NCI-H748 (cell line): ENCODE measurements at regions not wholly inside any gene's neighbourhood (a gene's known extent, or its start where the extent isn't known, plus 50 kb on each side); places are given as distances from the start of the nearest gene placed in this dataset.
"Not testable (repeated sequence)": the region's sequence is repeated elsewhere in the genome, so short reads cannot be mapped to it uniquely, and the experiment has no call there.

Experiments
- DNase-seq: peaks from one replicate; lab custom pipeline; 2025; ENCODE audit not compliant: unreplicated experiment; lab: John Stamatoyannopoulos, UW

- DNase-seq = no peak
Observed at GRCh38 chr14:37977481-37977880, 230.2 kb upstream of the SSTR1 start.

- peak; percentile 63 for DNase-seq
Observed at GRCh38 chr14:37985826-37986470, 221.8 kb upstream of the SSTR1 start.

GRCh38 chr14:37988472-37988871 is 219.2 kb upstream of the SSTR1 start:
- DNase-seq = no peak

DNA sequence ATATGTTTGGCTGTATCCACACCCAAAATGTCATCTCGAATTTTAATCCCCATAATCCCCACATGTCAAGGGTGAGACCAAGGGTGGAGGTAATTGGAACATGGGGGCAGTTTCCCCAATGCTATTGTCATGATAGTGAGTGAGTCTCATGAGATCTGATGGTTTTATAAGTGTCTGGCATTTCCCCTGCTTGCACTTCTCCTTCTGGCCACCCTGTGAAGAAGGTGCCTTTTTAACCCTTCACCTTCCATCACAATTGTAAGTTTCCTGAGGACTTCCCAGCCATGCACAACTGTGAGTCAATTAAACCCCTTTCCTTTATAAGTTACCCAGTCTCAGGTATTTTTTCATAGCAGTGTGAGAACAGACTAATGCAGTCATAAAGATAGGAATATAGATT is 216.7 kb upstream of the SSTR1 start:
- no peak for DNase-seq

GRCh38 chr14:37992499-37992898 is 215.2 kb upstream of the SSTR1 start:
- peak; percentile 22 for DNase-seq

DNA sequence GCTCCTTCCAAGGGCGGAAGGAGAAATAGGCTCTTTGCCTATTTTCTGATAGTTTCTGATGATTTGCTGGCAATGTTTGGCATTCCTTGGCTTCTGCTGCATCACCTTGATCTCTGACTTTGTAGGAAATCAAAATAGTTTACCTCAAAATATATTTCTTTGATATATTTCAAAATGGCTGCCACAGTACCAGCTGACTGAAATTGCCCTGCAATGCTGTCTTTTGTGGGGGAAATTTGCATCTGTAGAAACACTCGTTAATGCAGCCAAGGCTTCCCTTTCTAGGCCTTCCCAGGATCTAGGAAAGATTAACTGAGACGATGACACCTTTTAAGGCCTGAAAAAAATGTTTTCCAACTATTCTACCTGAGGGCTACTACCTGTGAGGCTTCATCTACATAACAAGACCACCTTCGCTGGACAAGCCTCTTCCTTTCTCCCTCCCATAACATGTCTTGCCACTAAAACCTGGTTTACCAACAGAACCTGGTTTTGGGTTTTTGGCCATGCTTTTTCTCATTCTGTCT is 212.8 kb upstream of the SSTR1 start:
- no peak for DNase-seq

DNA sequence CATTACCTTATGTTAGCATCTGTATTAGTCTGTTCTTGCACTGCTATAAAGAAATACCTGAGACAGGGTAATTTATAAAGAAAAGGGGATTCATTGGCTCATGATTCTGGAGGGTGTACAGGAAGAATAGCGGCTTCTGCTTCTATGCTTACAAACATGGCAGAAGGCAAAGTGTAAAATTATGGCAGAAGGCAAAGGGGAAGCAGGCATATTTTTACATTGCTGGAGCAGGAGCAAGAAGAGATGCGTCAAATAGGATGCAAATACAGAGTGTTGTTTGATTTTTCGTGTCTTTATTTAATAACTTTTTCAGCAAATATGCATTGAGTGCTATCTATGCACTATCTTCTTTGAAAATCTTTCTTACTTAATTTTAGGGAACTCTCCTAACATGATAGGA is 210.7 kb upstream of the SSTR1 start:
- no peak for DNase-seq

DNA sequence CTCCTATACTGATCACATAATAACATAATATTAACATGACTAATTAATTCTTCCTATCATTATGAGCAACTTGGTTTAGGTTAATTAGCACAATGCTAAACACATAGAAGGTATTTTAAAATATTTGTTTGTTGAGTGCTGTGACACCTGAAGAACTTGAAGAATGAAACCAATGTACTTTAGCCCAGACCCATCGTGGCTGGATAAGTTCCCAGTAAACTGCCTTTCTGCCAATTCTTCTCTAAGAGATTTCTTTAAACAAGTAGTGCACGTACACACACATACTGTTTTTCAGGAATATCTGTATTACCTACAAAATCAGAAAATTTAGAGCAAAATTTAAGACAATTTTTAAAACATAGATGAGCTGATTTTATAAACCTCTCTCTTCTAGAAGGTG is 207.4 kb upstream of the SSTR1 start:
- no peak for DNase-seq

GRCh38 chr14:38001501-38001900 is 206.2 kb upstream of the SSTR1 start:
- no peak for DNase-seq

GRCh38 chr14:38003746-38004609 is 203.7 kb upstream of the SSTR1 start:
- DNase-seq = no peak

GRCh38 chr14:38004610-38004879 is 203.2 kb upstream of the SSTR1 start:
- DNase-seq = no peak

GRCh38 chr14:38011156-38011555 is 196.5 kb upstream of the SSTR1 start:
- not testable (repeated sequence) for DNase-seq

- no peak for DNase-seq
Observed at GRCh38 chr14:38012056-38012455, 195.6 kb upstream of the SSTR1 start.

- no peak for DNase-seq
Observed at GRCh38 chr14:38016497-38016896, 191.2 kb upstream of the SSTR1 start.

DNA sequence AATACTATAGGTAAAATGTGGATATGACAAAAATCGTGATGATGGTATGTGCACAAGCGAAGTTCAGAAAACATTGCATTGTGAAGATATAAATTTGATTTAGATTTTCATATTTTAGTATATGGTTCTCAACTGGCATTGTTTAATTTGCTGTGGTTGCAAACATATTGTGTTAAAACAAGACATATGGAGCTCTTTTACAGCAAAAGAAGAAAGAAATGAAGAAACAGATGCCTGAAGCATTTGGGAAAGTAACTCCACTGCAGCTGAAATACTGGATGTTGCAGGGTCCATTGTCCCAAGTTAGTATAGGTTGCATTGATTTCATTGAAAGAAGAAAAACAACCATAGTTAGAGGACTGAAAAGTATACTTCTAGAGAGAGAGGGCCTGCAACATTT is 185.8 kb upstream of the SSTR1 start:
- no peak for DNase-seq

DNA sequence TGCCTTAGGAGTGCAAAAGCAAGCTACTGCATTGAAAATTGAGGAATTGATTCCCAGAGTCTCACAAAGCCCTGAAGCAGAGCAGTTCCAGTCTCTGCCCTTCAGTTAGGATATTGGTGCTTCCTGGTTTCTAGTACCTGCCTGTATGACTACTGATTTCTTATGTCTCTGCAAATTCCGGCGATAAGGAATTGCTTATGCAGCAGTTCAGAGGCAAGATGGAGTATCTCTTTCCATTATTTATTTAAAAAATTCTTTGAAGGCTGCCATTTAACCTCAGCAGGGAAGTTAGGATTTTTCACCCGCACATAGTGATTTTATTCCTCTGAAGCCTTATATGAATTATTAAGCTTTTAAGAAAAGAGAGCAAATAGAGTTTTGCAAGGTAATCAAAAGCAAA is 184.9 kb upstream of the SSTR1 start:
- DNase-seq = no peak

- DNase-seq = no peak
Observed at GRCh38 chr14:38038171-38038570, 169.5 kb upstream of the SSTR1 start.

DNA sequence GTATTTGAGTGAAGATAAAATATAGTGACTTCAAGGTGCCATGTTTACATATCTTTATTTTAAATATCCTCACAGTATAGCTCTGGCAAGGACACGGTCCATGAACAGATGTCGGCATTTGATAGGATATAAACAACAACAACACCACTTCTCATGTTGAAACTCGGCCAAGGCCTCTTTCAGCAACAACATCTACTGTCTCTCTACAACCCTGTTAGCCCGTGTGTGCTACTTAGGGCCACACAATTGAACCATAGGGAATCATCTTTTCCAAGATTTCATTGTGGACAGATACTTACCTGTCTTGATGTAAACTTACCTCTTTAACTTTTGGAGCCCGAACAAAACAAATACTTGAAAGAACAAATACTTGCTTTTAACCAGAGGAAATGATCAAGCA is 168.7 kb upstream of the SSTR1 start:
- DNase-seq = no peak

- no peak for DNase-seq
Observed at GRCh38 chr14:38039496-38039895, 168.2 kb upstream of the SSTR1 start.

GRCh38 chr14:38040411-38040810 is 167.3 kb upstream of the SSTR1 start:
- DNase-seq = no peak

GRCh38 chr14:38042322-38042721 is 165.4 kb upstream of the SSTR1 start:
- DNase-seq = no peak

- DNase-seq = no peak
Observed at GRCh38 chr14:38044710-38045109, 163.0 kb upstream of the SSTR1 start.

DNA sequence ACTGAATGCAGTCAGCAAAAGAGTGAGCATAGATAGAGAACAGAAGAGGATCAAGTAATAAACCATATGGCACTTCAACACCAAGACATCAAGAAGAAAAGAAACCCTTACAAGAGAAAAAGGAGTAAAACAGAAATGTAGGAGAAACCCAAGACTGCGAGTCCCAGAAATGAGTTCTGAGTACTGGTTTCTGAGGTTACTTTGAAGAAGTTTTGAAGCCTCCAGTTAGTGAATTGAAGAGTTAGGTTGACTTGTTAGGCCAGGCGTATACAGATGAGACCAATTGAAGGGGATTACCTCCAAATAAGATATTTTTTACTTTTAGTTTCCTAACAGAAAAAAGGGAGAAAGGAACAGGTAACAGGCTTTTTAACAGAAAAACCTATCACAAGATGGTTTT is 162.2 kb upstream of the SSTR1 start:
- no peak for DNase-seq
